Cardiac muscle cell (in vitro differentiated cells and primary cell): ENCODE measurements at regions not wholly inside any gene's neighbourhood (a gene's known extent, or its start where the extent isn't known, plus 50 kb on each side); places are given as distances from the start of the nearest gene placed in this dataset.

Experiments used
- DNase-seq, 2 donors: peaks; one replicate each; pipeline versions ENCODE4 v3.0.0 to v3.0.0-alpha.2; 2010 to 2017; ENCODE audit warnings: low read depth in 1 of 2, low spot score in 1 of 2
- H3K27ac ChIP-seq: fragments of 200-600 bp; sonication (generic); 2 replicates; pipeline ENCODE4 v1.5.1; 2016
- H3K27me3 ChIP-seq: fragments of 200-600 bp; sonication (generic); 2 replicates; pipeline ENCODE4 v1.6.0; 2016; ENCODE audit warnings: control low read depth
- H3K36me3 ChIP-seq: fragments of 200-600 bp; sonication (generic); 2 replicates; pipeline ENCODE4 v1.5.1; 2016; ENCODE audit warnings: control low read depth
- H3K4me1 ChIP-seq: fragments of 200-600 bp; sonication (generic); 2 replicates; pipeline ENCODE4 v1.8.1; 2017; ENCODE audit warnings: low read depth, mild to moderate bottlenecking, mixed run types
- H3K4me3 ChIP-seq: fragments of 200-600 bp; sonication (generic); 2 replicates; pipeline ENCODE4 v1.5.1; 2016; ENCODE audit warnings: mild to moderate bottlenecking
- H3K9me3 ChIP-seq: fragments of 200-600 bp; sonication (generic); 2 replicates; pipeline ENCODE4 v1.5.1; 2017; ENCODE audit warnings: low read depth, mild to moderate bottlenecking, control low read depth
- TF ChIP-seq, protein P1 (sequence below): IDR thresholded peaks from 2 replicates; pipeline ENCODE4 v1.5.1; 2012; ENCODE audit warnings: low read depth, mild to moderate bottlenecking, low read length

DNA sequence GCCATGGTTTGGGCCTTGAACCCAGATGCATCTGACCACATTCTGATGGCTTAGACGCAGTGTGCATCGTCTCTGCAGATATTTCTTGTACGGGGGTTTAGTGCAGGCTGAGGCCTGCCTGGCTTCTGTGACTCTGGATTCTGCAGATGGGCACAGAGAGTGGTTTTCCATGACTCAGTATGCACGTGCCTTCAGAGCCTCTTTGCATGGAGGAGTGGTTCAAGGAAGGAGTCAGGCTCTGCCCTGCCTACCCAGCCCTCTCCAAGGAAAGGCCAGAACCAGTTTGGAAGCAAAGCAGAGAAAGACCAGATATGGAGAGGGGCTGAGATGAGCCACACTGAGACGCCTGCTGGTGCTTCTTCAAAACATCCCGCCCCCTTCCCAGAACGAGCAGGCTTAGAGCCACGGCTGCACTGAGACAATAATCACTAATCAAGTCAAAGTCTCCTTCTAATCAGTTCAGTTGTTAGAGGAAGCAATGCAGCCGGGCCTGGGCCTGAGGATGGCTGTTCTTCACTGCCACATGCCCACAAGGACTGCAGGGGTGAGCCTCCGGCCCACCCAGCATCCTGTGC is 308.9 kb downstream of the NXPE2 start:
- Histone ChIP-seq H3K4me3 (no peak overlapping the region), H3K36me3 (no peaks in the 10 kb centered on the region), H3K9me3 (no peaks in the 10 kb centered on the region), H3K27ac (no peak overlapping the region), H3K4me1 (no peaks in the 10 kb centered on the region), H3K27me3 (no peaks in the 10 kb centered on the region)
- TF ChIP-seq, protein P1, sequence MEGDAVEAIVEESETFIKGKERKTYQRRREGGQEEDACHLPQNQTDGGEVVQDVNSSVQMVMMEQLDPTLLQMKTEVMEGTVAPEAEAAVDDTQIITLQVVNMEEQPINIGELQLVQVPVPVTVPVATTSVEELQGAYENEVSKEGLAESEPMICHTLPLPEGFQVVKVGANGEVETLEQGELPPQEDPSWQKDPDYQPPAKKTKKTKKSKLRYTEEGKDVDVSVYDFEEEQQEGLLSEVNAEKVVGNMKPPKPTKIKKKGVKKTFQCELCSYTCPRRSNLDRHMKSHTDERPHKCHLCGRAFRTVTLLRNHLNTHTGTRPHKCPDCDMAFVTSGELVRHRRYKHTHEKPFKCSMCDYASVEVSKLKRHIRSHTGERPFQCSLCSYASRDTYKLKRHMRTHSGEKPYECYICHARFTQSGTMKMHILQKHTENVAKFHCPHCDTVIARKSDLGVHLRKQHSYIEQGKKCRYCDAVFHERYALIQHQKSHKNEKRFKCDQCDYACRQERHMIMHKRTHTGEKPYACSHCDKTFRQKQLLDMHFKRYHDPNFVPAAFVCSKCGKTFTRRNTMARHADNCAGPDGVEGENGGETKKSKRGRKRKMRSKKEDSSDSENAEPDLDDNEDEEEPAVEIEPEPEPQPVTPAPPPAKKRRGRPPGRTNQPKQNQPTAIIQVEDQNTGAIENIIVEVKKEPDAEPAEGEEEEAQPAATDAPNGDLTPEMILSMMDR, result no peak
- no peak for DNase-seq

DNA sequence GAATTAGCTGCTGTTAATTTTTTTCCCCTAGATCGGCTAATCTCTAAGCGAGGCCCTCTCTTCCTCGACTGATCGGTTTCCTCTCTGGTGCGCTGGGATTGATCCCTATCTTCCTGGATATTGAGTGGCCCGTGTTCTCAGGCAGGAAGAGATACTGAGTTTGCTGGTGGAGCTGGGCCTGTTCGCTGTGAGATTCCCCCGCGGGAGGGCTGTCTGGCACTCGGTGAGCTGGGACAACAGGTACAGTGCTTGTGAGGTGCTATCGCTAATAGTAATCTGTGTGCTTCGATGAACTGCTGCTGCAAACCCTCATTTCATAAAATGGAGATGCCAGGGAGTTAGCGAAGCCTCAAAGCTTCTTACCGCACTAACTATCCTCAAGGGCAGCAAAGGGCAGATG is 310.3 kb downstream of the NXPE2 start:
- Histone ChIP-seq H3K27me3 (no peaks in the 10 kb centered on the region), H3K27ac (no peak overlapping the region), H3K36me3 (no peaks in the 10 kb centered on the region), H3K9me3 (no peaks in the 10 kb centered on the region), H3K4me3 (no peak overlapping the region), H3K4me1 (no peaks in the 10 kb centered on the region)
- TF ChIP-seq, protein P1, result no peak
- DNase-seq, result no peak

DNA sequence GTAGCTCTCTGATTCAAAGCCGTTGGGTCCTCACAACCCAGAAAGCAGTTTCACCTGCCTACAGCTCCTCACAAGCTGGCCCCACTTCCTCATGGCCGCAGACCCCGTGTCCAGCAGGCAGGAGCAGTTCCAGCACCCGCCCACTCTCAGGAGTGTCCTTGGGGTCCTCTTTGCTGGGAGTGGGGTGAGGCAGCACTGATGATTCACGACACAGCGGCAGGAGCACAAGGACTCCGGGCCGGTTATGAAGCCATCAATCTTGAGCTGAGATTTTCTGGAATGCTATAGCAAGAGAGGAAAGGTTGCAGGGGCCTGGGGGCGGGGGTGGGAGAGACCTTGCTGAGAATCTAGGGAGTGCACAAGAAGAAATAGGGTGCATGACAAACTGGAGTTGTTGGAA is 311.2 kb downstream of the NXPE2 start:
- no peak for DNase-seq
- TF ChIP-seq, protein P1, result no peak
- H3K27ac ChIP-seq, result no peak overlapping the region
- no peaks in the 10 kb centered on the region for H3K9me3 ChIP-seq
- H3K4me3 ChIP-seq, result no peak overlapping the region
- no peaks in the 10 kb centered on the region for H3K27me3 ChIP-seq
- no peaks in the 10 kb centered on the region for H3K4me1 ChIP-seq
- no peaks in the 10 kb centered on the region for H3K36me3 ChIP-seq

DNA sequence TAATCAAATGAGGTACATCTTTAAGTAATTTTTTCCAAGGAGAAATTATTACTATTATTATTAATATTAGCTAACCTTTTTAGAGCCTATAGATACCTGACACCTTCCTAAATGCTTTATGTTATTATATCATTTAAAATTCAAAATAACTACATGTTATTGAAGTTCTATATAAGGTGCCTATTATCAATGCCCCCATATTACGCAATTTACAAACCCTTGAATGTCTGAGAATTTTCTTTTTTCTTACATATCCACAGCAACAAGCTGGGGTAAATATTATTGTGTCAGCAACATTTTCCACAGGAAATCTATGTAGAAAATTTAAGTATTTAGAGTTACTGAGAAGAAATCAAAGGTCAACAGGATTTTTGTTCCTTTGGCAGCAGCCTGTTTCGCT is 327.3 kb downstream of the NXPE2 start:
- H3K36me3 ChIP-seq, result no peaks in the 10 kb centered on the region
- H3K4me3 ChIP-seq, result no peak overlapping the region
- no peaks in the 10 kb centered on the region for H3K27me3 ChIP-seq
- no peak overlapping the region for H3K27ac ChIP-seq
- TF ChIP-seq, protein P1, result no peak
- DNase-seq, result no peak
- no peaks in the 10 kb centered on the region for H3K9me3 ChIP-seq
- H3K4me1 ChIP-seq, result no peaks in the 10 kb centered on the region

DNA sequence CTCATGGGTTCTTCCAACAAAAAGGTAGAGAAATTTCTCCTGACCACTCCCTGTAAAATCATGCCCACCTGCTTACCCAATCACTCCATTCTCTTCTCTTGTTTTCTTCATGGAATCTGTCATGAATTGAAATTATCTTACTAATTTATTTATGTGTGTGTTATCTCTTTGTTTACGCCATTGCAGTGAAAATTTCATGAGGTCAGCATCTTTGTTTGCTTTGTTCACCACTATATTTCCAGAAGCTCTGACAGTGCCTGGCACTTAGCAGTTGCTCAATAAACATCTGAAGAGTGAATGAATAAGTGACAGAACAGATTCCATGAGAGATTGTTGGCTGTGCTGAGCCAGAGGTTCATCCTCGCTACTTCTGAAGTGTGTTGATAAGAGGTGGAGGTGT is 329.5 kb downstream of the NXPE2 start:
- Histone ChIP-seq H3K27ac (no peak overlapping the region), H3K36me3 (no peaks in the 10 kb centered on the region), H3K9me3 (no peaks in the 10 kb centered on the region), H3K4me1 (no peaks in the 10 kb centered on the region), H3K27me3 (no peaks in the 10 kb centered on the region), H3K4me3 (no peak overlapping the region)
- no peak for DNase-seq
- TF ChIP-seq, protein P1, result no peak

DNA sequence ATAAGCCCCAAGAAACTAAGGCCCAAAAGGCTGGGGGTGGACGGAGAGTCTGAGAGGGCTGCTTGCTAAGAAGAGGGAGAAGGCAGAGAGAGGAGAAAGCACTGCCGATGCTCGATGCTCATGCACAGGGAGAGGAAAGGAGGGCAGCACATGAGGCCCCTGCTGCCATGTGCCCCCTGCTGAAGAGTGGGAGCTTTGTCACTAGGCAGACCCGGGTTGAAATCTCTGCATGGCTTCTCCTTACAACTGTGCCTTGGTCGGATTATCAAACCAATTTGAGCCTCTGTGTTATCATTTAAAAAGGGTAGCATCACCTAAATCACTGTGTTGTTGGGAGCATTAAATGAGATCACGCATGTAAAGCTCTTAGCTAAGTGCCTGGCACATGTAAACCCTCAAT is 330.5 kb downstream of the NXPE2 start:
- Histone ChIP-seq H3K9me3 (no peaks in the 10 kb centered on the region), H3K27ac (no peak overlapping the region), H3K27me3 (no peaks in the 10 kb centered on the region), H3K36me3 (no peaks in the 10 kb centered on the region), H3K4me1 (no peaks in the 10 kb centered on the region), H3K4me3 (no peak overlapping the region)
- DNase-seq, result no peak
- TF ChIP-seq, protein P1, result no peak
